ENCODE measurements at regions not wholly inside any gene's neighbourhood (a gene's known extent, or its start where the extent isn't known, plus 50 kb on each side); places are given as distances from the start of the nearest gene placed in this dataset.

- no peak for TF ChIP-seq POLR2A (IDR thresholded peaks at IDR 0.05)
- TF ChIP-seq POLR2AphosphoS5 (IDR thresholded peaks at IDR 0.05) = no peak
Measured at GRCh38 chr2:181185421-181185820, 205.0 kb downstream of the UBE2E3 start.
